Esophagus muscularis mucosa (tissue), 4 donors: ENCODE measurements at regions not wholly inside any gene's neighbourhood (a gene's known extent, or its start where the extent isn't known, plus 50 kb on each side); places are given as distances from the start of the nearest gene placed in this dataset.

Experiments
- DNase-seq: peaks from one replicate; pipeline ENCODE4 v3.0.0-alpha.2; 2017; ENCODE audit errors: extremely low spot score
- H3K27ac ChIP-seq, 4 donors: fragments of 200-600 bp; sonication (generic); replicated peaks in 1 of 4; 1 replicate in 3 of 4; 2 replicates in 1 of 4; pipeline ENCODE4 v1.5.1; 2016 to 2019; ENCODE audit warnings: mild to moderate bottlenecking in 1 of 4
- H3K27me3 ChIP-seq, 4 donors: fragments of 200-600 bp; sonication (generic); one replicate each; pipeline versions ENCODE4 v1.5.1 to v1.6.0; 2016 to 2019
- H3K36me3 ChIP-seq, 4 donors: fragments of 200-600 bp; sonication (generic); one replicate each; pipeline ENCODE4 v1.5.1; 2016 to 2019
- H3K4me1 ChIP-seq, 4 donors: fragments of 200-600 bp; sonication (generic); one replicate each; pipeline ENCODE4 v1.5.1; 2016 to 2019
- H3K4me3 ChIP-seq, 4 donors: fragments of 200-600 bp; sonication (generic); 1 replicate in 2 of 4; 2 replicates in 2 of 4; pipeline ENCODE4 v1.5.1; 2016 to 2019; ENCODE audit warnings: mild to moderate bottlenecking in 4 of 4, moderate library complexity in 1 of 4
- H3K9me3 ChIP-seq, 4 donors: fragments of 200-600 bp; sonication (generic); 1 replicate in 3 of 4; 2 replicates in 1 of 4; pipeline ENCODE4 v1.5.1; 2016 to 2019
- CTCF ChIP-seq, 3 experiments: fragments of 200-600 bp in 2 of 3; fragments of 450-650 bp in 1 of 3; sonication (generic) in 2 of 3; IDR thresholded peaks; one replicate each; pipeline ENCODE4 v1.5.1; 2017 to 2019; ENCODE audit warnings: antibody characterized with exemption in 3 of 3, mild to moderate bottlenecking in 2 of 3, moderate library complexity in 1 of 3
- EP300 ChIP-seq: sonication (generic); formaldehyde crosslinking; IDR thresholded peaks from one replicate; pipeline ENCODE4 v1.6.1; 2017; ENCODE audit warnings: antibody characterized with exemption
- POLR2A ChIP-seq: fragments of 450-650 bp; IDR thresholded peaks from one replicate; pipeline ENCODE4 v1.6.1; 2017; ENCODE audit warnings: antibody characterized with exemption, moderate library complexity, mild to moderate bottlenecking, low read depth
- POLR2AphosphoS5 ChIP-seq, 2 donors: sonication (generic); formaldehyde crosslinking; IDR thresholded peaks; one replicate each; pipeline ENCODE4 v1.6.1; 2017; ENCODE audit warnings: antibody characterized with exemption in 2 of 2
- WGBS: methylation state at CpG from one replicate; pipeline ENCODE4 v1.1.5; 2018; 5-methylcytosine and 5-hydroxymethylcytosine counted together
- intact Hi-C: fragments of 100-400 bp; cut with DNase I; formaldehyde crosslinking; loops from one replicate; pipeline ENCODE4 v1.15.1; 2023

GRCh38 chr7:132636581-132636980 lies 60.3 kb upstream of the PLXNA4 start:
- Histone ChIP-seq H3K4me1 (no peaks in the 10 kb centered on the region), H3K27me3 (no peaks in the 10 kb centered on the region), H3K9me3 (no peaks in the 10 kb centered on the region), H3K27ac (no peak overlapping the region), H3K4me3 (no peak overlapping the region), H3K36me3 (no peaks in the 10 kb centered on the region)
- DNase-seq = no peak
- TF ChIP-seq POLR2AphosphoS5 (IDR thresholded peaks at IDR 0.05) = no peak
- TF ChIP-seq CTCF (IDR thresholded peaks at IDR 0.05) = no peak
- no peak for TF ChIP-seq POLR2A
- TF ChIP-seq EP300 = no peak
- WGBS = 80% methylated on average over 4 of the region's 4 CpGs
- intact Hi-C loops = no loop called here

- Histone ChIP-seq H3K36me3 (no peaks in the 10 kb centered on the region), H3K4me1 (no peaks in the 10 kb centered on the region), H3K27me3 (no peaks in the 10 kb centered on the region), H3K9me3 (no peaks in the 10 kb centered on the region), H3K27ac (no peak overlapping the region), H3K4me3 (no peak overlapping the region)
- WGBS = 89% methylated on average over 4 of the region's 4 CpGs
- TF ChIP-seq POLR2A (no peak), EP300 (no peak), POLR2AphosphoS5 (IDR thresholded peaks at IDR 0.05) (no peak), CTCF (IDR thresholded peaks at IDR 0.05) (no peak)
- no peak for DNase-seq
- intact Hi-C loops = no loop called here
These were observed 58.9 kb upstream of the PLXNA4 start for GRCh38 chr7:132635127-132635526.

- intact Hi-C loops = no loop called here
- H3K4me1 ChIP-seq = no peaks in the 10 kb centered on the region
- WGBS = 87% methylated on average over 2 of the region's 2 CpGs
- TF ChIP-seq EP300 = no peak
- no peak for TF ChIP-seq POLR2AphosphoS5 (IDR thresholded peaks at IDR 0.05)
- no peak for TF ChIP-seq POLR2A
- no peak for TF ChIP-seq CTCF (IDR thresholded peaks at IDR 0.05)
- H3K36me3 ChIP-seq = no peaks in the 10 kb centered on the region
- no peaks in the 10 kb centered on the region for H3K9me3 ChIP-seq
- no peaks in the 10 kb centered on the region for H3K27me3 ChIP-seq
- no peak overlapping the region for H3K4me3 ChIP-seq
- no peak overlapping the region for H3K27ac ChIP-seq
- DNase-seq = no peak
These were observed 54.6 kb upstream of the PLXNA4 start for GRCh38 chr7:132630834-132631233.
